Ecto neural progenitor cell (in vitro differentiated cells): ENCODE measurements at regions not wholly inside any gene's neighbourhood (a gene's known extent, or its start where the extent isn't known, plus 50 kb on each side); places are given as distances from the start of the nearest gene placed in this dataset.
"Not testable (repeated sequence)": the region's sequence is repeated elsewhere in the genome, so short reads cannot be mapped to it uniquely, and the experiment has no call there.

Source experiments
- DNase-seq: peaks from one replicate; pipeline ENCODE4 v3.0.0-alpha.2; 2018; ENCODE audit warnings: low spot score

DNA sequence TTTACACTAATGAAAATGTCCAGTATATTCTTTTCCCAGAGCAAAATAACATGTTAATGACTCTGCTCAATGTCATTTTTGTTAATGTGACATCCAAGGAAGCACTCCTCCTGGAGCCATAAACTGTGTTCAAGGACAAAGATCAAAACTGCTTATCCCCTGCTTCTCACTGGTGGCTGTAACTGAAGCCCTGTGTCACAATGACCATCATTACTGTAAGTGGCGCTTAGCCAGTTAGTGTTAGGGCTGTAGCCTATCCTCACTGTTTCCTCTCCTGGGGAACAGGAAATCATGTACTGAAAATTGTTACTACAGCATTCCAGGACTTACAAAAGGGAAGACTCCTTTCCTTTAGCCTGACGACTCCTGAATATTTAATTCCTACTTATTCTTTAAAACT, 71.7 kb upstream of the COX7C start:
- no peak for DNase-seq

DNA sequence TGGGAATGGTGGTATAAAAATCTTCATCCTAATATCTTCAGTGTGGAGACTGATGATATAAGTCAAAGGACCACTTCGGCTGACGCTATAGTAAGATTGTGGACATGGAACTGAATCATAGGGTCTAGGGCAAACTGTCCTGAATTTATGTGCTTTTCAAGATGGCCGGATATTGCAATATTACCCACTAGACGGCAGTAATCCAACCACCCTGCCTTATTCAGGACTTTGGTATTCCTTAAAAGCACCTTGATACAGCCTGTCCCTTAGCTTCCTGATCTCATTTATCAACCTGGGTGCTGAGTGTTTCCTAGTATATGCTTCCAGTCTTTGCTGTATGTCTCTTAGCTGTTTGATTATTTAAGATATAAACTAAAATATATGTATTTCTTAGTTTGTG, 71.2 kb upstream of the COX7C start:
- DNase-seq: no peak

DNA sequence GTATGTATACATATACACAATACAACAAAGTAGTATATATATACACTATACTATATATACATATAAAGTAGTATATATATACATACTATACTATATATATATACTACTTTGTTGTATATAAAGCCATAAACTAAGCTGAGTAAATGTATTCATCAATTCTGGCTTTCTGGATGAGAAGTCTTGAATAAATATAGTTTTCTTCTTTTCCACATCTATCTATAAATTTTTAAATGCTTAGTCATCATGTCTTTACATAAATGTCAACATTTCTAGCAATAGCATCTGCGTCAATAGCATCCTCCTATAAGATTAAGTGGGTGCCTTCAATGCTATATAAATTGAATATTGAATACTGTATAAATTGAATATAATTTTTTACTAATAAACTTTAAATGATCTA, 63.1 kb upstream of the COX7C start:
- DNase-seq: no peak

DNA sequence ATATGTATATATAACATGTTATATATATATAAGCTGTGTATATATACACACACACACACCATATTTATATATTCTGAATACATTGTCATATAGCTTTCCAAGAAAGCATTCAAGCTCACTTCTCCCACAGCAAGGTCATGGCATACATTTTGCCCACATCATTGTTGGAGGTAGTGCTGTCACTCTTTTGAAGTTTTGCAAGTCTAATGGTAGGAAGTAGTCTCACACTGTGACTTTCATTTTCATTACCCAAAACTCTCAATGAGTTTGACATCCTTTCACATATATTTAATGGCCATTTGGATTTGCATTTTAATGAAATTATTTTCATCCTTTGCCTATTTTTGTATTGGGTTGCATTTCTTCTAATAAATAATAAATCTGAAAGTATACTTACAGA, 59.8 kb upstream of the COX7C start:
- DNase-seq: no peak

DNA sequence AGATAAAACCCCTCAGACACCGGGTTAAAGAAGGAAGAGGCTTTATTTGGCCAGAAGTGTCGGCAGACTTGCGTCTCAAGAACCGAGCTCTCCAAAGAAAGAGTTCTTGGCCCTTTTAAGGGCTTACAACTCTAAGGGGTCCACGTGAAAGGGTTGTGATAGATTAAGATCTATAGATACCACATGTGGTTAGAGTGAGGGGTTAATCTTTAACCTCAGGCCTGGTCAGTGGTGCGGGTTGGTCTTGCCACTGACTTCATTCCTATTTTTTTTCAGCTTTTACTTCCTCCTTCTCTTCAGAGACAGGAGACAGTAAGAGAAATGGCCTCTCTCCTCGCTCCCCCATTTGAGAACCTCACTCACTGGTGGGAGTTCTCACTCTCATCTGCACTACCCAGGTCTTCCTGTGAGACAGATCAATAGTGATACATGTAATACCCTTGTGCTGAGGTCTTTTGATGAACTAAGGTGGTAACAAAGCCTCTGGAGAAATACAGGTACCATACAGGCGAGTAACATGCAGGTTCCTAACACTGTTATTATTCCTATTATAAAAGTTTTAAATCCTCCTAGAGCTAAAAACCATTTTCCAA, 52.4 kb upstream of the COX7C start:
- no peak for DNase-seq

DNA sequence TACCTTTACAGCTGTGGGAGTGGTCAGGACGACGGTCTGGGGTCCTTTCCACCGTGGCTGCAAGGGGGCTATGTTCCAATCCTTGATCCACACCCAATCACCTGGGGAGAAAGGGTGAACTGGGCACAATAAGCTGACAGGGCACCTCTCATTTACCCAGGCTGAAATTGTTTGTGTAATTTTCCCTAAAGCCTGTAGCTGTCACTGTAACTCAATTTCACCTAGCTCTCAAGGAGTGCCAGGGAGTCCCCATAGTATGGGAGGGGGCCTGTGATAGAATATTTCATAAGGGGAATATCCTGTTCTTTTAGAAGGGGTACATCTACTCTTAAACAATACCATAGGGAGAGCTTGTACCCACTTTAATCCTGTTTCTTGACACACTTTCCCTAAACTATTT, 51.7 kb upstream of the COX7C start:
- DNase-seq: not testable (repeated sequence)
